Ecto neural progenitor cell (in vitro differentiated cells): ENCODE measurements at regions not wholly inside any gene's neighbourhood (a gene's known extent, or its start where the extent isn't known, plus 50 kb on each side); places are given as distances from the start of the nearest gene placed in this dataset.

ENCODE experiments used
- DNase-seq: peaks from one replicate; pipeline ENCODE4 v3.0.0-alpha.2; 2018; ENCODE audit warnings: low spot score

DNA sequence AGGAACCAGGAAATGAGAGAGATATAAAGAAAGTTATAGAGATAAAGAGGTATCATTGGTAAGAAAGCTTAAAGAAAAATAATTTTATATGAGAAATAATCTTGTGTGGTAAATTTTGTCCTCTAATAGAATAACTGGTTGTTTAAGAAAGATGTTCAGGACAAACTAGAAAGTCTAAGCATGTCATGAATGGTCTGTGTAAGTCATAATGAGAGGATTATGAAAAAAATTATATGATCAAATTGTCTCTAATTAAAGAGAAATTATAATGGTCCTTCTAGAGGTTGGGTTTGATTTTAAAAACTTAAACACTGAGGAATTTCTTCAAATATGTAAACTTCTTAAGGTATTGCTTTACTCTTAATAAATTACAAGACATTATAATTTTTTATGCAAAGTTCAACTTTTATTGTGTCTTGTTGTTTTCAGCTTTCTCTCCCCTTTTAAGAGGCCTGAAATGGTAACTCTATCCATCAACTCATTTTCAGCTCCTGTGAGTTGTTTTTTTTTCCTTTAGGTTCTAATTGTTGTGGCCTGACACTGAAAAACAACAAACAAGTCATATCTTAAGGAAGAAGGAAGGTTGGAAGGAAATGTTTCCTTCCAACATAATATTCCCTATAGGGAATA lies 88.2 kb upstream of the CNOT2 start:
- DNase-seq, result no peak

DNA sequence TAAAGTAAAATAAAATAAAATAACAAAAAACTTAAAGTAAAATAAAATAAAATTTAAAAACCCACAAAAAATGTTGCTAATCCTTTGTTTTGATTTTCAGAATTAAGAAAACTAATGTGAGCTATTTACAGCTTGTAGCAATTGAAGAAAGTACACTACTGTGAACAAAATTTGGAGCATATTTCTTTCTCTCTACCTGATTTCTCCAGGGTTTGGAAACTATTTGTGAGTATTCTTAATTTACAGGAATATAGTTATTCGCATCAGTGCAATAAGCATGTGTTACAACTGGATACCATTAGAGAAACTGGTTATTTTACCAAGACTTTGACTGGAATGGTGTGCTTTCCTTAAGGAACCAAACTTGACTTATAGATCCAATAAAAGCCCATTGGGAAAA lies 86.1 kb upstream of the CNOT2 start:
- no peak for DNase-seq

DNA sequence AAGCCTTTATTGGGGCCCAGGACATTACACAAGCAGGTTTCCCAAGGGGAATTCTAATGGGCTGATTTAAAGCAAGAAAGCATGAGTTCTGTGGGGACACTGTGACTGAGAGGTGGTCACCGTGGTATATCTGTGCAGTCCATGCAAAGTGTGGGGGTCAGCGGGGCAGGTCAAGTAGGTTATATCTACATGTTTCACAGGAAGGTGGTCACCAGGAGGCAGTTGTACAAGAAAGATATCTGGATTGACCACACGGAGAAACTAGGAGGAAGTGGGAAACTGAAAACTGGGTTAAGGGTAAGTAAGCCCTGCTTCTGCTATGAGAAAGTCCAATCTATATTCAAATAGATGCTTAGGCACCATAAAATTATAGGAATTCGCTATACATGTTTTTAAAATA lies 77.8 kb upstream of the CNOT2 start:
- no peak for DNase-seq

DNA sequence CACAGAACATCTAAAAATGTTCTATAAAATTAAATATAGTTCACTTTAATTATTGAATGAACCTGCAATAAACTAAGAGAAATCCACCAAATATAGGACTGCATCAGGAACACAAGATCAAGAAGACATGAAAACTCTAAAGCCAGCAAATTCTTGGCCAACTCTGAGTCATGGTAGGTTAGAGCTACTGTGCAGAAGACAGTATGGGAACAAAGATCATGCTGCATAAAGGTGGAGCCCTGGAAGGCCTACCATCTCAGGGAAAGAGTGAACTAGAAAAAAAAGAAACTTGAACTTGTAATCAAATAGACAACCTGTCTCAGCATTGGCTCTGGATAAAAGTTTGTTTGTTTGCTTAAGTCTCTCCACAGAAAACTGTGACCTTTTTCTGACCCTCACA lies 66.9 kb upstream of the CNOT2 start:
- DNase-seq, result no peak

DNA sequence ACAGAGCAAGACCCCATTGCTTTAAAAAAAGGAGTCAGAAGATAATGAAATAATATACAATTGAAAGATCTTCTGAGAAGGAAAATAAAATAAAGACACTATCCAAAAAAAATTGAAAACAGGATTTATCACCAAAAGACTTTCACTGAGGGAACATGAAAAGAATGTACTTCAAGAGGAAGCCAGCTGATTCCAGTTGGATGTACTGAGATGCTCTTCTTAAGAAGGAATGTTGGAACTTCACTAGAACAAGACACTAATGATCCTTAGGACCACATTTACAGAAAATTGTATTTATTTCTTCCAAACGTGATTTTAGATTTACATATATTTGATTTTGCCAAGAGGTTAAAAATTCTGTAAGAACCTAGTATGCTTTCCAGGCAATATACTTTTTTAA lies 65.6 kb upstream of the CNOT2 start:
- DNase-seq, result no peak

DNA sequence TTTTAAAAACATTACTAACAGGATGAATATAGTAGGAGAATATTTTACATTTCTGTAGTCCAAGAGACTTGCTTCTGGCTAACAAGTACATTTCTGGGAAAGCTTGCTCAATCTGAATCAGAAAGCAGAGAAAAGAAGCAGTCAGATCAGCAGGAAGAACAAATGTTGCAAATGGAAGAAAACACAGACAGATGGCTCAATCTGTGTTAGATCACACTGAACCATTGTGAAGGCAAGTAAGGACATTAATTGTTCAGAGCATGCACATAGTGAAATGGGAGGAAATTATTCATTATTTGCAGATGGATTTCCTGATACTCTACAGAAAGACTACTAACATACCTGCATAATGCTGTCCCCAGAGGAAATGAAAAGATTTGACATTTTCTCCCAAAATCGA lies 65.2 kb upstream of the CNOT2 start:
- DNase-seq, result no peak

DNA sequence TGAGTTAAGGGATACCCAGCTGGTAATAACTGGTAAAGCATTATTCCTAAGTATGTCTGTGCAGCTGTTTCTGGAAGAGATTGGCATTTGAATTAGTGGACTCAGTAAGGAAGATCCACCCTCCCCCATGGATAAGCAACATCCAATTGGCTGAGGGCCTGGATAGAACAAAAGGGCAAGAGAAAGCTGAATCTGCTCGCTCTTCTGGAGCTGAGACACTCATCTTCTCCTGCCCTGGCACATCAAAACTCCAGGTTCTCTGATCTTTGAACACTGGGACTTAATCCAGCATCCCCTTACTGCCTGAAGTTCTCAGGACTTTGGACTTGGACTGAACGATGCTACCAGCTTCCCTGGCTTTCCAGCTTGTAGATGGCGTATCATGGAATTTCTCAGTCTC lies 63.1 kb upstream of the CNOT2 start:
- no peak for DNase-seq

DNA sequence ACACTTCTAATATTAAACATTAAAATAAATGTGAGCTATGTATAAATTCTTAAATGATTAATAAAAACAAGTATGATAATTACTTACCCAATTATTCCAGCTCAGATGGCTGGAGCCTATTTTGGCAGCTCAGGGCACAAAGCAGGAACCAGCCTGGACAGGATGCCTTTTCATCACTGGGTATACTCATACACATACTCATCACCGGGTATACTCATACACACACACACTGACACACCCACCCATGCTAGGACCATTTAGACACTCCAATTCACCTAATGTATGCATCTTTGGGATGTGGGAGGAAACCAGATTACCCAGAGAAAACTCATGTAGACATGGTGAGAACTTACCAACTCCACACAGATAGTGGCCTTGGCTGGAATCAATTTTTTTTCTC lies 57.9 kb upstream of the CNOT2 start:
- no peak for DNase-seq

DNA sequence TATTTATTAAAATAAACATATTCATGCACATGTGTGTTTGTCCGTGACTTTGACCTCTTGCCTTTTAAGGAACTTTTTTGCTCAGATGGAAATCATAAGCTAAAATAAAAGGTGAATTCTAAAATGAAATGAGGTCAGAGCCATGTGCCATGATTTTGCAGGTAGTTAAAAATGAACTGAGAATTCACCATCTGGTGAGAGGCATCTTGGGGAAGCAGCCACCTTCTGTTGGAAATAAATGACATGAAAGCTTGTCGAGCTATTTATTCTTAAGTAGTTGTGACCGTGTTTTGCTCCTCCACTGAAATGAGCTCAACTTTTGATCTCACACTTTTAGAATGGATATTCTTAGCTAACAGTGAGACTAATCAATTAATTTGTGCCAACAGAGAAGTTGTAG lies 56.8 kb upstream of the CNOT2 start:
- no peak for DNase-seq

DNA sequence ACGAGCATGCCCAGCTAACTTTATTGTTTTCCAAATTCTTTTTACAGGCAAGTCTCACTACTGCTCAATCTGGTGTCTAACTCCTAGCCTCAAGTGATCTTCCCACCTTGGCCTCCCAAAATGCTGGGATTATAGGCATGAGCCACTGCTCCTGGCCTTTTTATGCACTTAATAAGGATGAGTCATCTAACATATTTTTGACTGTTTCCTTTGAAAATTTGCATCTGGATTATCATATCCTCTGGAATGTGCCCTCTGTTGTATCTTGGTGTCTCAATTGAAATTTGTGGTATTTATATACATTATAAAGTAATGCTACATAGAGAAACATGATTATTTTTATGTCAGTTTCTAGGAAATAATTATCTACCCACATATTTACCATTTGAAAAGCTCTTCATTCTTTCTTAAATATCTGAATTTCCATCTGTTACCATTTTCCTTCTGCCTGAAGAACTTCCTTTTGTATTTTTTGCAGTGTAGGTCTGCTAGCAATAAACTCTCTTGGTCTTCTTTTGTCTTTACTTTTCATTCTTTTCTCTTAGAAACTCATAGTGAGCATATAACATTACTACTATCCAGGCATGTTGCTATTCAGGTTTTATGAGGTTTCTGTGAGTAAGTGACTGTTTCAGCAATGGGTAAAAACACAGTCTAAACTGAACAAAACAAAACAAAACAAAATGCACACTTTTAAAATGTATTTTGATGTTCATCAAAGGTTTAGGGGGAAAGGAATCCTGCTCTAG lies 52.8 kb upstream of the CNOT2 start:
- DNase-seq, result no peak
